GM18858 (cell line): ENCODE measurements at regions not wholly inside any gene's neighbourhood (a gene's known extent, or its start where the extent isn't known, plus 50 kb on each side); places are given as distances from the start of the nearest gene placed in this dataset.

Source experiments
- ATAC-seq: cut with Tn5 transposase; IDR thresholded peaks from one replicate; pipeline ENCODE4 v1.9.1; 2021; ENCODE audit not compliant: unreplicated experiment

DNA sequence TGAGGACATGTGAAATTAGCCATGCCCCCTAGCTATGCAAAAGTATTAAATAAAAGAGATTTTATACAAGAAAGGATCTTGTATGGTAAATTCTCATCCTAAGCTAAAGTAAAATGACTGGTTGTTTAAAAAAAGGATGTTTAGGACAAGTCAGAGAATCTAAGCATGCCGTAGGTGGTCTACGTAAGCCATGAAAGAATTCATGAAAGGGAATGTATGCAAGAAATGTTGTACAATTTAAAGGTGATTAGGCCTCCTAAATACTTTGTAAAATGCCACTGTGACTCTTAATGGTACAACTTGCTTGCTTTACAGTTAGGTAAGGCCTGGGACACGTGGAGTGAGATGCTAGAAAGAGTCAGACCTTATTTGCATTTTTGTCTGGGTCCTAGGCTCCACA, 209.0 kb downstream of the EFHB start:
- ATAC-seq = no peak

DNA sequence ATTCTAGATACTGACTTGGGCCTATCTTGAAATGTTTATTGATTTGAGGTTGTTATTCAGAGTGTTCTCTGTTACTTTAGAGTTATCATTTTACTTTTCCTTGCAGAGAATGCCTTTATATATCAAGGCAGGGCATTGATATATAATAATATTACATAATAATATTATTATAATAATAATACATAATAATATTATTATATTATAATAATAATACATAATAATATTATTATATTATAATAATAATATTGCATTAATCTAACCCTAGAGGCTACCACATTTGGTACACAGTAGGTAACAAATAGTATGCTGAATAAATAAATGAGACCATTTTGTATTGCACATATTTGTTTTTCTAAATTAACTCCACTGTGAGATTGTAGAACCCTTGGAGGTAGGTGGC, 216.3 kb downstream of the EFHB start:
- no peak for ATAC-seq

DNA sequence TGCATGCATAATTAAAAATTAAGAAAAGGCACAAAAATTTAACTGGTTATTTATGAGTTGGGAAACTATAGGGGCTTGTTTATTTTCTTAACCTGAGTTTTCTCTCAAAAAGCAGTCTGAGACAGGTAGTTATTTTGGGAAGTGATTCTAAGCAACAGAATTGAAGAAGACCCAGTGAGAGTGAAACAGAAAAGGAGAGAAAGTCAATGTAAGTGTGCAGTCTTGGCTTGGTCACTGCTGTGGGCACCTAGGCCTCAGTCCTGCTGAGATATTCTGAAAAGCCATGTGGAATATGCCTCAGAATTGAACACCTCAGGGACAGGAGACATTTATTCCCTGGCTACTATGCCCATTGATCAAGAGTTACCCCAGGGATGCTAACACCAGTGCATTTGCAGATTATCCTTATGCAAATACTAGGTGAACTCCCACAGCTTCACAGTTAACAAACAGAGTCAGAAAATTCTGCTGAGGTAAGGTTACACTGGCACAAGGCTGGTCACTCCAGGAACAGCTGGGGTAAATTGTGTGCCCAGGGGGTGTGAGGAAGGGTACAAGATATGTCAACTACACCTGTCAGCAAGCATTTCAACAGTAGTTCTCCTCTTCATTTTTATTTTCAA, 222.7 kb downstream of the EFHB start:
- peak; percentile 73 for ATAC-seq

DNA sequence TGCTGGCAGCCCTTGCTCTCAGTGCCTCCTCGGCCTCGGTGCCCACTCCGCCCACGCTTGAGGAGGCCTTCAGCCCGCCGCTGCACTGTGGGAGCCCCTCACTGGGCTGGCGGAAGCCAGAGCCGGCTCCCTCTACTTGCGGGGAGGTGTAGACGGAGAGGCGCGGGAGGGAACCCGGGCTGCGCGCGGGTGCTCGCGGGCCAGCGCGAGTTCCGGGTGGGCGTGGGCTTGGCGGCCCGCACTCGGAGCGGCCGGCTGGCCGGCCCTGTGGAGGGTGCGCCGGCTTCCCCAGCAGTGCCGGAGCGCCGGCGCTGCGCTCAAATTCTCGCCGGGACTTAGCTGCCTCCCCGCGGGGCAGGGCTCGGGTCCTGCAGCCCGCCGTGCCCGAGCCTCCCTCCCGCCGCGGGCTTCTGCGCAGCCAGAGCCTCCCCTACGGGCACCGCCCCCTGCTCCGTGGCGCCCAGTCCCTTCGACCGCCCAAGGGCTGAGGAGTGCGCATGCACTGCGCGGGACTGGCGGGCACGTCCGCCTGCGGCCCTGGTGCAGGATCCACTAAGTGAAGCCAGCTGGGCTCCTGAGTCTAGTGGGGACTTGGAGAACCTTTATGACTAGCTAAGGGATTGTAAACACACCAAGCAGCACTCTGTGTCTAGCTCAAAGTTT, 231.5 kb downstream of the EFHB start:
- no peak for ATAC-seq

DNA sequence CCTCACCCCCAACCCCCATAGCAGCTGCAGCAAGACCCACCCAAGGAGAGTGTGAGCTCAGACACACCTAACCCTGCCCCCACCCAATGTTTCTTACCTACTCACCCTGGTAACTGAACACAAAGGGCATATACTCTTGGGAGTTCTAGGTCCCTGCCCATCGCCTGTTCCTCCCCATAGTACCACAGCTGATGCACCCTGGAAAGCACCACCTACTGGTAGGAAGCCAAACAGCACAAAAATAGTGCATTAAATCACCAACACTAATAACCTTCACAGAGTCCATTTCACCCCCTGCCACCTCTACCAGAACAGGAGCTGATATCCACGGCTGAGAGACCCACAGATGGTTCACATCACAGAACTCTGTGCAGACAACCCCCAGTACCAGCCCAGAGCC, 245.2 kb downstream of the EFHB start:
- ATAC-seq = no peak

DNA sequence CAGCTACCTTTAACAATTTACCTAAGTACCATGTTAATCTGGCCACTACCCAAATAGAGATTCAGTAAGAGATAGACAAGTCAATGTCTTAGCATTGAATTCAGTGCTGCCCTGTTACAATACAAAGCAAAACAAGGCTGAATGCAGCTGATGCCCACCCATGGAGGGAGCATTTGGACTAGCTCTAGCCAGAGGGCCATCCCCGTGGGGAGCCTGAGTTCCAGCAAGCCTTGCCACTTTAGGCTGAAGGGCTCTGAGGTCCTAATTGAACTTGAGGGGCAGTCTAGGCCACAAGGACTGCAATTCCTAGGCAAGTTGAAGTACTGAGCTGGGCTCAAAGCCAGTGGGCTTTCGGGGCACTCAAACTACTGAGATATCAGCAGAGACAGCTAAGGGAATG, 265.9 kb downstream of the EFHB start:
- ATAC-seq = no peak

DNA sequence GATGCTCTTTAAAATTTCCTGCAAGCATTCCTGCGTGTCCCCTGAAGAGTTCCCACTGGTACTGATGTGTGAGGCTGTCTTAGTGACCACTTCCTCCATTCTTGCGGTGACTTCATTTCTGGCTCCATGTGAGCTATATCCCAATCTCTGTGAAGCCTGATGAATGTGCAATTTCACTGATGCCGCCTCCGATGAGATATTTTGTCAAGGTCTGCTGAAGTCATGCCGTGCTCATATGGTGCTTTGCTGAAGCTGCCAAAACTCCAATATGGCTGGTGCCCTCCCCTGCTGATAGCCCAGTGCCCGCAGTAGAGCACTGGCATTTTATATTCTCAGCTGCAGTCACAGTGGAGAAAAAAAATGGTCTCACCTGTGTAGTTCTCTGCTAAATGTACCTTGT, 271.5 kb downstream of the EFHB start:
- no peak for ATAC-seq

DNA sequence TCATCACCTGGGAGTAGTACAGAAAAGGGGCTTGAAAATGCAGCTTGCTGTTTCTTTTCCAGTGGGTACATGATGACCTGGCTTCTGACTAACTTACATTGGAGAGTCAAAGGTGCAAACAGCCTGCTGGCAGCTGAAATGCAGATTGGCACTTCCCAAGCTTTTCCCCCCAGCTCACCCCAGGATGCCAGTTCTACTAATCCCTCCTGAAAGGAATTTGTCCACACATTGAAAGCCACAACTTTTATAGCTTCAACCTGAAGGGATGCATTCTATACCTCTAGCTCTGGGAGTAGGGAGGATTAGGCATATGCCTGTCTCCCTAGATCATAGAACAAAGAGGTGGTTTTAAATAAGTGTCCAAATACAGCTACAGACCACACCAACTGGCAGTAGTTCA, 281.7 kb downstream of the EFHB start:
- no peak for ATAC-seq

DNA sequence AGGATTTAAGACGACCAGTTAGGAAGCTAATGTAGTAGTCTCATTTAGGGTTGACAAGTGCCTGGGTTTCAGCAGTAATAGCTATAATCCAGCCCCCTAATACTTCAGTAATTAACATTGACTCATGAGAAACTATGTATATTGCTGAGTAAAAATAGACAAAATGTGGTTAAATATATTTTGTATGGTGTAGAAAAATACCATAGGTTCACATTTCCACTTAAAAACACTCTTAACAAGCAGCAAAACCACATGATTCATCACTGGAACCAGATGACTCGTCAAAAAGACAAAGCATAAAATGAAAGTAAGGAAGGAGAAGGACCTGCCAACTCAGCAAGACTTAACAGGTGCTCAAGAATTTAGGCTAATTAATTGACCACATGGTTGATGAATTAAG, 288.9 kb downstream of the EFHB start:
- ATAC-seq = peak; percentile 83

DNA sequence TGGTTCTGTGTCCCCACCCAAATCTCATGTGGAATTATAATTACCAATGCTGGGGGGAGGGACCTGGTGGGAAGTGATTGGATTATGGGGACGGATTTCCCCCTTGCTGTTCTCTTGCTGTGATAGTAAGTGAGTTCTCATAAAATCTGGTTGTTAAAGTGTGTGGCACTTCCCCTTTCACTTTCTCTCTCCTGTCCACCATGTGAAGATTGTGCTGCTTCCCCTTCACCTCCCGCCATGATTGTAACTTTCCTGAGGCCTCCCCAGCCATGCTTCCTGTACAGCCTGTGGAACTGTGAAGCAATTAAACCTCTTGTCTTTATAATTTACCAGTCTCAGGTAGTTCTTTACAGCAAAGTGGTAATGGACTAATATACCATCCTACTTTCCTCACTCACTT, 289.6 kb downstream of the EFHB start:
- peak; percentile 45 for ATAC-seq

DNA sequence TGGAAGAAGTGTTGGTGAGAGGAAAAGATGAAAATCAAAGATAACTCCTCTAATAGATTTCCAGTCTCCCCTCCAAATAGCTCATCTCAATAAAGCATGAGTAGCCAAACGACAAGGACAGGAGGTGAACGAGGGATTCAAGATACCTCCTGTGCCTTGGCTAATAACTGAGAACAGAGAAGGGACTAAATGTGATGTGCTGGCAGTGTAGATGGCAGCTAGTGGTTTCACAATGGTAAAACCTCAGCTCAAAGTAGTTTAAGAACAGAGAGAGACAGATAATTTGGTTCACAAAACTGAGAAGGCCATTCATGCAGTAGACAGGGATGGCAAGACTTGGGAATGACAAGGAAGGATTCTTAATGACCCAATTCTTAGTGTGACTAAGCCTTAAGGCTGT, 292.6 kb downstream of the EFHB start:
- ATAC-seq = no peak

DNA sequence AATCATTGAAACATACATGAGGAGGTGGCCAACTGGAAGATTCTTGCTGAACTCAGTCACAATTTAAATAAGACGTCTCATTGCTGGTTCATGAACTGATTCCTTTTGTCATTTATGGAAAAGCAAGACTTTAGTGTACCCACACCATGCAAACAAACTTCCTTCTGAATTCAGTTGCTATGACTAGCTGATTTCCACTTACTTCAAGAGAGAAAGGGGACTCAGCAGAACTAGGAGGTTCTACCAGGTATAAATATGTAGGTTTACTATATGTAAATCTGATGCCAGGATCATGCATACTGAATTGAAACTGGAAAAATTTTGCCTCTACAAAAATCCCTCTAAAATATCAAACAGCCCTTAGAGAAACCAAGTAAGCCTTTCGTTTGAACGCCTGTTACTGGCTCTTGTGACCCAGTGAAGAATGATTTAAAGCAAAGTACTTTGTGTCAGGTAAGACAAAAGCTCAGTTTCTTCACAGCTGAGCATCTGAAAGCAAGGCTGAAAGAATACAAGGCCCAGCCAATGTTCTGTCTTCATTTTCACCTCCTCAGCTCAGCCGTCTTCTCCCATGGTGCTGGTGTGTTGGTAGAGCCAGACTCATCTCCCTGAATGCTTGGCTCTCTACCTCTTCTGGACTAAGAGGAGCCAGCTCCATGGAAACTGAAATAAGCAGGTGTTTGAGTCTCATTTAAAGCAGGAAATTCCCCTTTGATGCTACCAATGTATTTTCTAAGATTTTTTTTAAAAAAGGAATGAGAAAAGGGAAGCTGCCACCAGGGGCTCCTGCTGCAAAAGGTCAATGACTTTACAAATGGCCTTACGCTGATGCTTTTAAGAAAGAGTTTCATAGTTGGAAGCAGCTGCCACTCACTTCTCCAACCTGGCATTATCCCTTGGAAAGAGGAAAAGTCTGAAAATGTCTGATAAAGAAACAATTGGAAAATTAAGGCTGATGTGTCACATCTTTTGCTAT, 301.6 kb downstream of the EFHB start:
- no peak for ATAC-seq

DNA sequence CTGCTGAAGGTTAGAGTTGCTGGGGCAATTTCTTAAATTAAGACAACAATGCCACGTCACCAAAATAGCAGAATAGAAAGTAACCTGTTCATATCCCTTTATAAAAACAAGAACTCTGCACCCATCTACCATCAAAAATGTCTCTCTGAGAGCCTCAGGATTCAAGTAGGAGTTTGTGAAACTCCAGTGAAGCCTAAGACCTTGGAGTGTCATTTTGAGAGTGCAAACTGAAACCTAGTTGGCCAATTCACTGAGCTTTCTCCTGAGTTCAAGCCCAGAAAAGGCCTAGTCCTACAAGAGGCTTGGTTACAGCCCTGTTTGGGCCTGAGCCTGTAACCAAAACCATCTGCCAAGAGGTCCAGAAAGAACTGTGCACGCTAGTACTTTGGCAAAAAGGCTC, 335.1 kb downstream of the EFHB start:
- ATAC-seq = peak; percentile 89

DNA sequence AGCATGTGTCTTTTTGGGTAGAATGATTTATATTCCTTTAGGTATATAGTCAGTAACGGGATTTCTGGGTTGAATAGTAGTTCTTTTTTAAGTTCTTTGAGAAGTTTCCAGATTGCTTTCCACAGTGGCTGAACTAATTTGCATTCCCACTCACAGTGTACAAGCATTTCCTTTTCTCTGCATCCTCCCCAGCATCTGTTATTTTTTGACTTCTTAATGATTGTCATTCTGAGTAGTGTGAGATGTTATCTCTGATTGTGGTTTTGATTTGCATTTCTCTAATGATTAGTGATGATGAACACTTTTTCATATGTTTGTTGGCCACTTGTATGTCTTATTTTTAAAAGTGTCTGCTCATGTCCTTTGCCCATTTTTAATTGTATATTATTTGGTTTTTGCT, 337.6 kb downstream of the EFHB start:
- peak; percentile 55 for ATAC-seq

DNA sequence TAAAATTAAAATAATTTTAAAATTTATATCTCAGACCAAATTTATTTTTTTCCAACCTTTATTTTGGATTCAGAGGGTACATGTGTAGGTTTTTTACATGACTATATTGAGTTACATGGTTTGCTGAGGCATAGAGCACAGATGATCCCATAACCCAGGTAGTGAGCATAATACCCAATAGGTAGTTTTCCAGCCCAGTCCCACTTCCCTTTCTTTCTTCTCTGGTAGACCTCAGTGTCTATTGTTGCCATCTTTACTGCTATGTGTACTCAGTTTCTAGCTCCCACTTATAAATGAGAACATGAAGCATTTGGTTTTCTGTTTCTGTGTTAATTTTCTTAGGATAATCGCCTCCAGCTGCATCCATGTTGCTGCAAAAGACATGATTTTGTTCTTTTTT, 338.1 kb downstream of the EFHB start:
- no peak for ATAC-seq
